ENCODE measurements at regions not wholly inside any gene's neighbourhood (a gene's known extent, or its start where the extent isn't known, plus 50 kb on each side); places are given as distances from the start of the nearest gene placed in this dataset.

DNA sequence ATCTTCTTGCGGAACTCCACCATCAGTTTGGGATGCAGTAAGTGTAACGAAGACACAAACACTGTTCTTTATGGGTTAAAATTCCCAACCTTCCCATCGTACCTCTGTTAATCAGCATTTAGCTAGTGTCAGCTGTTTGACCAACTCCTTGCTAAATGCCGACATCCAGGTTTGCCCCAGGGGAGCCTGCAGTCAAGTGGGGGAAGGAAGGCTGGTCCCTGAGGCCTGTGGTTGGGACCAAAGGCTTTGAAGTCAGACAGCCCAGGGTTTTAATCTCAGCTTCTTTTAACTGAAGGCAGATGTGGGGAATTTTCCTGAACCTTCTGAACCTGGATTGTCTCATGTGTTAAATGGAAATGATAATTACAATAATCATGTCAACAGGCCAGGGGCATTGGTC, 443.7 kb downstream of the GLRX3 start:
- Histone ChIP-seq H3K4me3 (no peak overlapping the region), H3K36me3 (no peaks in the 10 kb centered on the region), H3K4me1 (no peaks in the 10 kb centered on the region), H3K27ac (no peak overlapping the region), H3K27me3 (peaks cover 0 to 31% (median 15%) of the 10 kb centered on the region in 7 donors), H3K9me3 (no peaks in the 10 kb centered on the region)
- intact Hi-C loops (cut with DNase I), result no loop called here
- no peak for ATAC-seq
- 49 to 57% methylated on average over 4 of the region's 4 CpGs for WGBS, 2 donors
- TF ChIP-seq, protein P1, sequence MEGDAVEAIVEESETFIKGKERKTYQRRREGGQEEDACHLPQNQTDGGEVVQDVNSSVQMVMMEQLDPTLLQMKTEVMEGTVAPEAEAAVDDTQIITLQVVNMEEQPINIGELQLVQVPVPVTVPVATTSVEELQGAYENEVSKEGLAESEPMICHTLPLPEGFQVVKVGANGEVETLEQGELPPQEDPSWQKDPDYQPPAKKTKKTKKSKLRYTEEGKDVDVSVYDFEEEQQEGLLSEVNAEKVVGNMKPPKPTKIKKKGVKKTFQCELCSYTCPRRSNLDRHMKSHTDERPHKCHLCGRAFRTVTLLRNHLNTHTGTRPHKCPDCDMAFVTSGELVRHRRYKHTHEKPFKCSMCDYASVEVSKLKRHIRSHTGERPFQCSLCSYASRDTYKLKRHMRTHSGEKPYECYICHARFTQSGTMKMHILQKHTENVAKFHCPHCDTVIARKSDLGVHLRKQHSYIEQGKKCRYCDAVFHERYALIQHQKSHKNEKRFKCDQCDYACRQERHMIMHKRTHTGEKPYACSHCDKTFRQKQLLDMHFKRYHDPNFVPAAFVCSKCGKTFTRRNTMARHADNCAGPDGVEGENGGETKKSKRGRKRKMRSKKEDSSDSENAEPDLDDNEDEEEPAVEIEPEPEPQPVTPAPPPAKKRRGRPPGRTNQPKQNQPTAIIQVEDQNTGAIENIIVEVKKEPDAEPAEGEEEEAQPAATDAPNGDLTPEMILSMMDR (IDR thresholded peaks at IDR 0.05), result no peak
- DNase-seq, result no peak

- ATAC-seq (no peak), DNase-seq (no peak)
- TF ChIP-seq, protein P1 (IDR thresholded peaks at IDR 0.05), result no peak
- Histone ChIP-seq H3K27me3 (peaks cover 0 to 25% (median 10%) of the 10 kb centered on the region in 7 donors), H3K4me3 (no peak overlapping the region), H3K9me3 (no peaks in the 10 kb centered on the region), H3K27ac (no peak overlapping the region), H3K4me1 (no peaks in the 10 kb centered on the region), H3K36me3 (no peaks in the 10 kb centered on the region)
- WGBS, 2 donors, result 82% methylated on average over 5 of the region's 5 CpGs
- intact Hi-C loops (cut with DNase I), result no loop called here
Measured at GRCh38 chr10:130580975-130581374, 444.8 kb downstream of the GLRX3 start.

- Histone ChIP-seq H3K9me3 (peaks cover 0 to 10% (median 0%) of the 10 kb centered on the region in 11 donors), H3K27me3 (peaks cover 0 to 27% (median 3%) of the 10 kb centered on the region in 7 donors), H3K36me3 (no peaks in the 10 kb centered on the region), H3K4me3 (no peak overlapping the region), H3K27ac (no peak overlapping the region), H3K4me1 (no peaks in the 10 kb centered on the region)
- intact Hi-C loops (cut with DNase I), result no loop called here
- ATAC-seq, result no peak
- DNase-seq, result no peak
- WGBS, 2 donors, result 71 to 74% methylated on average over 4 of the region's 4 CpGs
- TF ChIP-seq, protein P1 (IDR thresholded peaks at IDR 0.05), result no peak
Measured at GRCh38 chr10:130587718-130588117, 451.5 kb downstream of the GLRX3 start.

GRCh38 chr10:130606001-130606405, 469.8 kb downstream of the GLRX3 start:
- H3K36me3 ChIP-seq, result no peaks in the 10 kb centered on the region
- H3K27ac ChIP-seq, result no peak overlapping the region
- no peak for ATAC-seq
- H3K4me3 ChIP-seq, result no peak overlapping the region
- H3K9me3 ChIP-seq, result peaks cover 0 to 22% (median 0%) of the 10 kb centered on the region in 11 donors
- no peaks in the 10 kb centered on the region for H3K4me1 ChIP-seq
- intact Hi-C loops (cut with DNase I), result no loop called here
- TF ChIP-seq, protein P1 (IDR thresholded peaks at IDR 0.05), result no peak
- no peak for DNase-seq
- 48 to 52% methylated on average over 9 of the region's 9 CpGs for WGBS, 2 donors
- peaks cover 0 to 43% (median 11%) of the 10 kb centered on the region in 7 donors for H3K27me3 ChIP-seq
